Keratinocyte (primary cell): ENCODE measurements at regions not wholly inside any gene's neighbourhood (a gene's known extent, or its start where the extent isn't known, plus 50 kb on each side); places are given as distances from the start of the nearest gene placed in this dataset.
A peak's percentile ranks its signal among the peaks of the same experiment; 100 is the strongest.

Experiments used
- DNase-seq: peaks from one replicate; pipeline ENCODE4 v3.0.0-alpha.2; 2011; ENCODE audit warnings: low read depth, missing footprints, low spot score
- FAIRE-seq: peaks from 2 replicates; lab custom pipeline; 2011; peaks lifted over from hg19 to GRCh38; lab: Jason Lieb, UNC
- H2AFZ ChIP-seq: 2 replicates; pipeline ENCODE4 v1.6.0; 2012; ENCODE audit warnings: low read length, control low read depth, inconsistent platforms; ENCODE audit not compliant: control insufficient read depth
- H3K27ac ChIP-seq: 2 replicates; pipeline ENCODE4 v1.5.1; 2011; ENCODE audit warnings: low read length; ENCODE audit not compliant: control insufficient read depth, insufficient read depth
- H3K27me3 ChIP-seq: 3 replicates; pipeline ENCODE4 v1.6.0; 2011; ENCODE audit warnings: low read length; ENCODE audit not compliant: control insufficient read depth, insufficient read depth; ENCODE audit errors: extremely low read depth
- H3K36me3 ChIP-seq, 2 experiments: 2 replicates in 1 of 2; 3 replicates in 1 of 2; pipeline ENCODE4 v1.5.1; 2011; ENCODE audit warnings: low read length in 2 of 2, mild to moderate bottlenecking in 1 of 2; ENCODE audit not compliant: control insufficient read depth in 2 of 2, insufficient read depth in 2 of 2; ENCODE audit errors: extremely low read depth in 1 of 2
- H3K4me1 ChIP-seq: 3 replicates; pipeline ENCODE4 v1.5.1; 2011; ENCODE audit warnings: low read length; ENCODE audit not compliant: control insufficient read depth, insufficient read depth; ENCODE audit errors: extremely low read depth
- H3K4me2 ChIP-seq: 3 replicates; pipeline ENCODE4 v1.6.0; 2011; ENCODE audit warnings: low read depth, low read length; ENCODE audit not compliant: control insufficient read depth, insufficient read depth; ENCODE audit errors: extremely low read depth
- H3K4me3 ChIP-seq, 3 experiments: fragments of 200-600 bp in 1 of 3; sonication (generic) in 1 of 3; 2 replicates in 2 of 3; 3 replicates in 1 of 3; pipeline ENCODE4 v1.5.1; 2011 to 2016; ENCODE audit warnings: low read length in 3 of 3, mild to moderate bottlenecking in 3 of 3, control low read depth in 2 of 3, inconsistent platforms in 1 of 3, low read depth in 1 of 3, mixed read lengths in 1 of 3, mixed run types in 1 of 3, moderate library complexity in 1 of 3; ENCODE audit not compliant: control insufficient read depth in 2 of 3, insufficient read depth in 2 of 3; ENCODE audit errors: extremely low read depth in 1 of 3
- H3K79me2 ChIP-seq: 2 replicates; pipeline ENCODE4 v1.6.0; 2012; ENCODE audit warnings: low read length; ENCODE audit not compliant: control insufficient read depth, insufficient read depth
- H3K9ac ChIP-seq: 3 replicates; pipeline ENCODE4 v1.6.0; 2011; ENCODE audit warnings: low read length; ENCODE audit not compliant: control insufficient read depth, insufficient read depth; ENCODE audit errors: extremely low read depth
- H3K9me1 ChIP-seq: 3 replicates; pipeline ENCODE4 v1.6.0; 2011; ENCODE audit warnings: low read length; ENCODE audit not compliant: control insufficient read depth, insufficient read depth; ENCODE audit errors: extremely low read depth
- H3K9me3 ChIP-seq: 2 replicates; pipeline ENCODE4 v1.5.1; 2012; ENCODE audit warnings: low read depth, low read length; ENCODE audit not compliant: control insufficient read depth
- H4K20me1 ChIP-seq: 3 replicates; pipeline ENCODE4 v1.6.0; 2011; ENCODE audit warnings: low read length; ENCODE audit not compliant: control insufficient read depth, insufficient read depth; ENCODE audit errors: extremely low read depth
- CTCF ChIP-seq, 3 experiments: IDR thresholded peaks in 1 of 3; conservative IDR thresholded peaks in 1 of 3; optimal IDR thresholded peaks in 1 of 3; 2 replicates in 2 of 3; 3 replicates in 1 of 3; pipeline versions ENCODE3 to v1.5.1; 2011; ENCODE audit warnings: low read length in 3 of 3, mild to moderate bottlenecking in 3 of 3, moderate library complexity in 2 of 3, control low read depth in 1 of 3, inconsistent platforms in 1 of 3; ENCODE audit not compliant: insufficient read depth in 2 of 3; ENCODE audit errors: extremely low read depth in 1 of 3
- EZH2 ChIP-seq: IDR thresholded peaks from one replicate; pipeline ENCODE4 v1.6.1; 2012; ENCODE audit warnings: inconsistent platforms, mild to moderate bottlenecking, low read length, moderate library complexity
- dilution Hi-C: fragments of 300-500 bp; cut with MboI; formaldehyde crosslinking; loops from one replicate; pipeline ENCODE4 v1.7.0; 2020; ENCODE audit warnings: low sequenced_read_pairs; ENCODE audit not compliant: extremely low pct_ligation_motif_present

GRCh38 chr9:114733816-114734215, 51.8 kb upstream of the TEX48 start:
- dilution Hi-C loops = no loop called here
- no peak overlapping the region for H2AFZ ChIP-seq
- no peaks in the 10 kb centered on the region for H3K27me3 ChIP-seq
- FAIRE-seq = peak; percentile 84
- H3K9ac ChIP-seq = peak overlapping the region; percentile 13
- H3K36me3 ChIP-seq = no peaks in the 10 kb centered on the region
- H3K4me1 ChIP-seq = peaks cover 30% of the 10 kb centered on the region
- H3K27ac ChIP-seq = peak overlapping the region; percentile 93
- no peaks in the 10 kb centered on the region for H3K9me1 ChIP-seq
- TF ChIP-seq CTCF (optimal IDR thresholded peaks at IDR 0.05 in 1 of 3, IDR thresholded peaks at IDR 0.05 in 1 of 3, conservative IDR thresholded peaks at IDR 0.05 in 1 of 3; ENCODE audit: extremely low read depth in 1 of 3, insufficient read depth in 2 of 3, low read length in 3 of 3) (no peak), EZH2 (no peak)
- no peaks in the 10 kb centered on the region for H3K79me2 ChIP-seq
- H3K4me3 ChIP-seq = no peak overlapping the region
- peak; percentile 60 for DNase-seq
- peak overlapping the region; percentile 12 for H3K4me2 ChIP-seq
- H4K20me1 ChIP-seq = no peaks in the 10 kb centered on the region
- no peaks in the 10 kb centered on the region for H3K9me3 ChIP-seq

DNA sequence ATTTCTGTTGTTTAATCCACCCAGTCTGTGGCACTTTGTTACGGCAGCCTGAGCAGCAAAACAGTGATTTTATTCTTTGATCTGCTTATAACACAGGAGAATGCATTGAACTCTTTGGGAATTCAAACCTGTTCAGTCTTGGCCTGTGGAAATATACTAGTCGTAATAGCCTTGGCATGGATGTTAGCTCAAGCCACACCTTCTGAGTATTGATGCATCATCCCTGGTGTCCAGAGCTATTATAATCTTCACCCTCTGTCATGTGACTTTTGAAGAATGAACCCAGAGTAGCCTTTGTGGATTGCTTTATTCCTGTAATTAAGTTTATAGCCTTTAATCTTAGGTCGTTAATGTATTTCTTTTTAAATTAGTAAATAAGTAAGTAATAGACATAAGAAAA, 50.8 kb upstream of the TEX48 start:
- Histone ChIP-seq H2AFZ (peak overlapping the region; percentile 28), H3K9me1 (no peaks in the 10 kb centered on the region), H3K4me2 (peak overlapping the region; percentile 69), H3K27ac (peak overlapping the region; percentile 93), H4K20me1 (no peaks in the 10 kb centered on the region), H3K27me3 (no peaks in the 10 kb centered on the region), H3K4me1 (peaks cover 30% of the 10 kb centered on the region), H3K4me3 (peak overlapping the region in 1 of 3 experiments; percentile 34), H3K9ac (peak overlapping the region; percentile 67), H3K9me3 (no peaks in the 10 kb centered on the region), H3K79me2 (no peaks in the 10 kb centered on the region), H3K36me3 (no peaks in the 10 kb centered on the region)
- FAIRE-seq = peak; percentile 89
- dilution Hi-C loops = no loop called here
- TF ChIP-seq CTCF (optimal IDR thresholded peaks at IDR 0.05 in 1 of 3, IDR thresholded peaks at IDR 0.05 in 1 of 3, conservative IDR thresholded peaks at IDR 0.05 in 1 of 3; ENCODE audit: extremely low read depth in 1 of 3, insufficient read depth in 2 of 3, low read length in 3 of 3) (no peak), EZH2 (no peak)
- peak; percentile 50 for DNase-seq
